DMS153 (cell line): ENCODE measurements at regions not wholly inside any gene's neighbourhood (a gene's known extent, or its start where the extent isn't known, plus 50 kb on each side); places are given as distances from the start of the nearest gene placed in this dataset.

Source experiments
- DNase-seq: peaks from one replicate; lab custom pipeline; 2025; lab: John Stamatoyannopoulos, UW

DNA sequence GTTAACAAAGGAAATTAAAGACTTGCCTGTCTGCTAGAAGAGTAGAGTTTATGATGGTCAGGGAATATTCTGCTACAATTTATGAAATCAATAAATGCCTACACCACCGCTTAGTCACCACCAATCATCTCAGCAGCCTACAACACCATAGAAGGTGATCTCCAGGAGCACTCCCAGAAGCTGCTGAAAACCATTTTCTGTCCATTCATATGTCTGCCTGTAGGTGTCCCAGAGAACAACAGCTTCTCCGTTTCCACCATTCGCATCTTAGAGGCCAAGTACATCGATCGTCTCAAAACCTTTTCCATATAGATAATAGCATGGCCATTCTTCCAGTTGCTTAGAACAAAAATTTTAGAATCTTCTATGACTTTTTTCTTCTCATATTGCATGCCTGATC is 303.4 kb downstream of the KCNC2 start:
- no peak for DNase-seq

DNA sequence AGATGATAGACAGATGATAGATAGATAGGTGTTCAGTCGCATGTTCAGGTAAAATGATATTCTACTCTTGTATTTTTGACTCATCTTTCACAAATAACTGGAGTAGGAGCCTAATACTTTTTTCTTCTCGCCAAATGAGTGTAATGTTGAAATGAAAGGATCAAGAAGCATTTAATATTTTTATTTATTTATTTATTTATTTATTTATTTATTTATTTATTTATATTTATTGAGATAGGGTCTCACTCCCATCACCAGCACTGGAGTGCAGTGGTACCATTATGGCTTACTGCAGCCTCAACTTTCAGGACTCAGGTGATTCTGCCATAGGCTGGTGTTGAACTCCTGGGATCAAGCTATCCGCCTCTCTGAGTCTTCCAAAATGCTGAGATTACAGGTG is 298.8 kb downstream of the KCNC2 start:
- DNase-seq, result no peak

DNA sequence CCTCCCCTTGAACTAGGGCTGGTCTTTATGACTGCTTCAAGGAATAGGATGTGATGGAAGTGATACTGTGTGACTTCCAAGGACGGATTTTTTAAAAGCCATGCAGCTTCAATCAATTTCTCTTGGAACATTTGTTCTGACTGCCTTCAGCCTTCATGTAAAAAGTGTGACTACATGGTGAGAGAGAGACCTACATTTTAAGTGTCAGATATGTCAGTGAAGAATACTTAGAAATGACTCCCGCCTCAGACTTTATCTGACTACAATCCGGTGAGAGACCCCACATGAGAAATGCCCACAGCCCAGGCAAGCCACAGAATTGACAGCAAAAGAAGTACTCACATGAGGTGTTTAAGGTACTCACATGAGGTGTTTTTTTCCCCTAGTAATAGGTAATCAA is 295.3 kb downstream of the KCNC2 start:
- DNase-seq, result no peak

DNA sequence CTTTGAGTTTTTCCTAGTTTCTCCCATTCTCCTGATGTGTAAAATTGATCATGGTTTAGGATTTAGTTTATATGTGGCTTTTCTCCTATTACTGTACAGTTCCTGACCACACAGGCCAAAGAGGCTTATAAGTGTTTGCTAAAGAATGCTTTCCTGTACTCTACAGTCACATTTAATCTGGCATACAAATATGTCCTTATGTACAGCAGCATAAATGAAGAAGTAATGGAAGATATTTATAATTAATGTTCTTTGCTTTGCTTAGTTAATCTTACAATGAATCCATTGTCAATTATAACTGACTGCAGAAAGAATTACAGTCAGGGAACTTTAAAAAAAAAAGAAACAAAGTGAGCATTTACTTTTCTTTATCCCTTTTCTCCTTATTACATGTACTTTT is 293.9 kb downstream of the KCNC2 start:
- DNase-seq, result no peak

DNA sequence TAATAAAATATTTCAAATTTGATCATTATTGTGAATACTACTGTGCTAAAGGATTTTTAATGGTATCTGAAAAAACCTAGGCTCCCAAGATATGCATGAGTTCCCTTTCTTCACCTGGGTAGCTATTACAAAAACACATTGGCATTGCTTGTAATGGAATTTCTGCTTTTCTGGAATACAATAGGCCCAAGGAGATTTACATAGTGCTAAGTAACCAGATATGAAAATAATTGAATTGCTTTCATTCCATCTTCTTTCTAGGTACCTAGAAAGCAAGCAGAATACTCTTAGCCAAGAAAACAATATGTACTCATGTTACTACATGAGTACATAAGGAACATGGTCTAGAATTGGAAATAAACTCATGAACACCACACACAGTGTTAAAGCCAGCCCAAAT is 291.9 kb downstream of the KCNC2 start:
- no peak for DNase-seq

DNA sequence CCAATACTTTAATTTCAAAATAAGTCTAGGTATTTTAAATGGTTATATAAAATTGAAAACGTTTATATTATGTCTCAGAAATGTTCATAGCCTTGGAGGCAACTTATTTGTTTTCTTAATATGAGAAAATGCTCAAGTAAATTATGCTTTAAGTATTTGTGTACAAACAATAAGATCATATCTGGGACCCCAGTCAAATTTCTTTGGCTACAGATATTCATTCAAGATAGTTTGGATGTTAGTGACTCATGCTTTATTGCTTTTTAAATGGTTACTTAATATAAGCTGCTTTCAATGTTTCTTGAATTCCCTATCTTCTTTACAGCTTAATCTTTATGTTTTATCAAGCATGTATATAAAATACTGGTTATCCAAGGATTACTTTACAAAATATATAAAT is 291.3 kb downstream of the KCNC2 start:
- no peak for DNase-seq

DNA sequence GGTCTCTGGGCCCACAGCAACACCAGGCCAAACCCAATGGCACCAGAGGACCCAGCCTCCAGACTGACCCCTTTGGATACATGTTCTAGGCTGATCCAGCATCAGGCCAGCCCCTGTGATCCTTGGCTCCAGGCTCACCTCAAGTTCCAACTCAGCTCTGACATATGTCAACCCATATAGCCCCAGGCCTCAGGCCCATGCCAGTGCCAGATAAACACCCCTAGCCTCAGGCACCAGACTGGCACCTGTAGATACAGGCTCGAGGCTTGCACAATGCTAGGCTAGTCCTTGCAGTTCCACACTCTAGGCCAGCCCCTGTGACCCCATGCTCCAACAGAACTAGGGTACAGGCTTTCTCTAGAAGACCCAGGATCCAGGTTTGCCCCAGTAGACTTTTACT is 287.5 kb downstream of the KCNC2 start:
- no peak for DNase-seq

DNA sequence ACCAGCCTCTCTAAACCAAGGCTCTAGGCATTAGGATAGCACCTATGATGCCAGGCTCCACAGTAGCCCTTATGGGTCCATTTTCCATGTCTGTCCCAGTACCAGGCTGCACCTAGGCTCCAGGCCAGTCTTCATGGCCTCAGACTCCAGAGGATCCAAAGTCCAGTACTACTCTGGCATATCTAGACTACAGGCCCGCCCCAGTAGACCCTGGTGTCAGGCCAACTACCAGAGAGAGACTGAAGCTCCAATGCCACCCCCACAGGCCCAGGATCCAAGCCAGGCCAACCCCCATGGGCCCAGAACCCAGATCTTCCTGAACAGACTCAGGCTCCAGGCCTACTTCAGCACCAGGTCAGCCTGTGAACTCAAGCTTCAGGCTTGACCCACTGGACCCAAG is 287.0 kb downstream of the KCNC2 start:
- no peak for DNase-seq

DNA sequence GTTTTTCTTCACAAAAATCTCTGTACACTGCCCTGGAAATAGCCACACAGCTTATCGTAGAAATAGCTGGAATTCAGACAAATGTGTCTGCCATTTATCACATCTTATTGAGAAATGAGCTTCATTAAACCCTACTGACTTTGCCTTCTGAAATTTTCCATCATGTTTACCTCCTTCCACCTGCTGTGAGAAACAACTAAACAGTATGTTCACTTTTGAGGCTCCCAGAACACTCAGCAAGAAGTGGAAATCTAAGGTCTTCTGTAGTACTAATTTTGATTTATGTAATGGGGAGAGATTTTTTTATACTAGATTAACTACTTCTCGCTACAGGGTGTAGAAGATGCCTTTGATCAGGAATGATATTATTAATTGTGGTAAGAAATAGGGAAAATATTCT is 268.0 kb downstream of the KCNC2 start:
- no peak for DNase-seq

DNA sequence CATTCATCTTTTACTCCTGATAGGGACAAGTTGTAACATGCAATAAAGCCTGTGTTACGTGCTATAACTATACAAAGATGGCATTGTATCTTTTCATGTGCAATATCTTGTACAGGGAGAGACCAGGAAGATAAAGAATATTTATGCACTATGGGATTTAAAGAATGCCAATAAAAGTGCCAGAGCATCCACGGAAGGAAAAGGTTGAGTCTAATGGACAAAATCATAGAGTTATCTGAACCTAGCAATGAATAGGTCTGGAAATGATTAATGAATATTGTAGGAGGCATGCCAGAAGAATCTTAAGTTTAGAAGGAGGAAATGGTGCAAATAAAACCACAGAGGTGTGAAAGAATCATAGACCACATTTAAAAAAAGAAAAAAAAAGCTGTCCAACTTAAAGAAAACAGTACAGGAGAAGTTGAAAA is 263.9 kb downstream of the KCNC2 start:
- no peak for DNase-seq

DNA sequence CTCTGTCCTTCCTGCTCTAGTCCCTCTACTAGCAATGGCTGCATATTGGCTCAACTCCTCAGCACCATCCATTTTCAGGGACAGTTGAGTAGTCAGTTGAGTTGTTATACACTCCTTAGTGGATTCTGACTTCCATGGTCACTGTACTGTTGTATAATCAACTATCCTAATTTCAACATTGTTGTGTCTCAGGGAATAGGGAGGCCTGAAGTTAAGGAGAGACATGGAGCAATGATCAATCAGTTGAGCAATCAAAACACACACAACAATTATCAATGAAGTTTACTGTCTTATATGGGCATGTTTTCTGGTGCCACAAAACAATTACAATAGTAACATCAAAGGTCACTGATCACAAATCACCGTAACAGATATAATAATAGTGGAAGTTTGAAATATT is 255.9 kb downstream of the KCNC2 start:
- DNase-seq, result no peak

DNA sequence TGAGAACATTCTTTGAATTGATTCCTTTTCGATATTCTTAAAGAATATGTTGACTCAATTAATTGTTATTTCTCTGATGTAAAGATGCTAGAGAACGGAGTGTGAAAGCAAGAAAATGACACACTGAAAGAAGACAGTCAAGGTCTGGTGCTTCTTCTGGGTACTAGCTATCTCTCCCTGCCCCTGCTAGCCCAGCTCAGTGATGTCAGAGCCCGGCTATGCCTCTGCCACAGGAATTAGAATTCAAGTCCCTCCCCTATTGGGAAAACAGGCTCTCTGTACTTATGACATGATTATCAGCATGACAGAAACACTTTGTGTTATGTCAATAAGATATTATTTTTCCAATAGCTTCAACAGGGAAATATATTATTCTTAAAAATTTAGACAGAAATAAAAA is 252.4 kb downstream of the KCNC2 start:
- DNase-seq, result no peak

DNA sequence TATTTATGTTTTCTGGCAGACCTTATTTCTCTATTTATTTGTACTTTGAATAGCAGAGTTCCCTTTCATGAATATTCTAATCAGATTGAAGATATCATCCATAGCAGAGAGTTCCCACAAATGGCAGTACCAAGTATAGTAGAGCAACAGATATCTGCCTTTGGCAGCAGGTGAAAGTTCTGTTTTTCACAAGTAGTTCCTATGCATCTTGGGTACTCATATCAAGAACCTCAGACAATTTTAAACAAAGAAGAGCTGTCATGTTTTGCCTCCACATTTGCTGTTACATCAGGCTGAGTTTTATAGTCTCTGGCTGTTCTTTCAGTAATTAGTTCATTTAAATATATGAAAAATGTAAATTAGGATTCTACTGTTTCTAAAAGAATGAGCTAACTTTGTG is 252.0 kb downstream of the KCNC2 start:
- DNase-seq, result no peak

DNA sequence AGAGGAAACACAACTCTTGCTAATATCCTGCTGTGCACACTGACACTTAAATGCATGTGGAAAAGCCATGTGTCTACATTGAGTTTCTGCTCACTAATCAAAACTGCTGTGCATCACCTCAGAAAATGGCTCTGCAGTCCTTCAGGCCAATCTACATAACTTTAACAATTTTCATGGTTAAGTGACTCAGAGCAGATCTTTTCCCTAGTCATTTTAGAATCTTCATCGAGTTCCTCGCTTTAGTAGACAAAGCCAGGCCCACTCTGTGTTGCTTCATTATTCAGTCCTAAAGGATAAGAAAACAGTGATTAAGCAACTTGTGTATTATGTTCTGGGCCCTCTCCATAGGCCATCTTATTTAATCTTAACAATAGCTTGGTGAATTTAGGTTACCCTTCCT is 250.0 kb downstream of the KCNC2 start:
- no peak for DNase-seq

DNA sequence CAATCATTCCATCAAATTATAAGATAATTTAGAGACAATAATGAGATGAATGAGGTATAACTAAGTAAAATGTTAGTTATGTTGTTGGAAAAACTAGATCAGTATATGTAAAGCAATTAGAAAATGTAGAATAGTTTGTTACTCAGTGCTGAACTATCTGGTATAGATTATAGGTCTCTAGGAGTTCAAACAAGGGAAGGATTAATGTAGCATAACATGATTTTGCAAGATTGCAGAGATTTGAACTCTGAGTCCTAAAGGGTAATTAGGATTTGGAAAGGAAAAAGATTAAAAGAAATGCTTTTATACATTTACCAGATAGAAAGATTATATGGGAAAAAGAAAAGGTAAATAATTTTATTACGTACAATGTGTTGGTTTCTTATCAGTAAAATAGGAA is 246.3 kb downstream of the KCNC2 start:
- DNase-seq, result no peak

DNA sequence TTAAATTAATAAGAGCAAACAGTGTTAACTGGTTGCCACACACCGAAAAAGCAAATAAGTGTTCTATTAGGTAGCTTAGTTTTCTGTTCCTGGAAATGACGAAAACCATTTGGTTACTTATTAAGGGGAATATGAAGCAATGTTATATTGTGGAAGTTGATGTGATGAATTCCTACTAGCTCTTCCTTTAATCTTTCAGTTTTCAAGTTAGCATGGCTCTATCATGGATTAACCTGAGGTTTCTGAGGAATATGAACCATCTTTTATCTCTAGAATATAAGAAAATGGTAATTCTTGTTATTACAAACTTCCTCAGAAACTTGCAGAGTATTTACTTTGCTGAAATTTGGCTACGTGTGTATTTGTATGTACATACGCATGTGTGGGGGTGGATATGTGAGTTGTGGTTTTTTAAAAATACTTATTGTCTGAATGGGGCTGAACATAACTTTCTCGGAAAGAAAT is 245.7 kb downstream of the KCNC2 start:
- DNase-seq, result no peak

DNA sequence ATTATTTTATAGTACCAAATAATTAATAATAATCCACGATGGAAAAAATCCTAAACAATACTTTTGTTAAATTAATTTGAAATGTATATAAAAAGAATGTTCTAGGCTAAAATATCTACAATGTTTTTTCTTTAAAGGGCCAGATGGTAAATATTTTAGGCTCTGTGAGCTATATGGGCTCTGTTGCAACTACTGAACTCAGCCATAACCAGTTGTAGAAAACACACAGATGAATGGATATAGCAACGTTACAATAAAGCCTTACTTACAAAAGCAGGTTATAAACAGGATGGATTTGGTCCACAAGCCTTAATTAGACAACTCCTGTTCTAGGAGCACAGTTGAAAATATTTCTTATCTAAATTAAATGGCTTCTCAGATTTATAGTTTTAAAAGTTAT is 245.2 kb downstream of the KCNC2 start:
- no peak for DNase-seq

DNA sequence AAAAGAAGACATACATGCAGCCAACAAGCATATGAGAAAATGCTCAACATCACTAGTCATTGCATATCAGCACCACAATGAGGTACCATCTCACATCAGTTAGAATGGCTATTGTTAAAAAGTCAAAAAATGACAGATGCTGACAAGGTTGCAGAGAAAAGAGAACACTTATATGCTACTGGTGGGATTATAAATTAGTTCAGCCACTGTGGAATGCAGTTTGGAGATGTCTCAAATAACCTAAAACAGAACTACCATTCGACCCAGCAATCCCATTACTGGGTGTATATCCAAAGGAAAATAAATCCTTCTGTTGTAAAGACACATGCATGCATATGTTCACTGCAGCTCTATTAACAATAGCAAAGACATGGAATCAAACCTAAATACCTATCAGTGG is 238.4 kb downstream of the KCNC2 start:
- no peak for DNase-seq

DNA sequence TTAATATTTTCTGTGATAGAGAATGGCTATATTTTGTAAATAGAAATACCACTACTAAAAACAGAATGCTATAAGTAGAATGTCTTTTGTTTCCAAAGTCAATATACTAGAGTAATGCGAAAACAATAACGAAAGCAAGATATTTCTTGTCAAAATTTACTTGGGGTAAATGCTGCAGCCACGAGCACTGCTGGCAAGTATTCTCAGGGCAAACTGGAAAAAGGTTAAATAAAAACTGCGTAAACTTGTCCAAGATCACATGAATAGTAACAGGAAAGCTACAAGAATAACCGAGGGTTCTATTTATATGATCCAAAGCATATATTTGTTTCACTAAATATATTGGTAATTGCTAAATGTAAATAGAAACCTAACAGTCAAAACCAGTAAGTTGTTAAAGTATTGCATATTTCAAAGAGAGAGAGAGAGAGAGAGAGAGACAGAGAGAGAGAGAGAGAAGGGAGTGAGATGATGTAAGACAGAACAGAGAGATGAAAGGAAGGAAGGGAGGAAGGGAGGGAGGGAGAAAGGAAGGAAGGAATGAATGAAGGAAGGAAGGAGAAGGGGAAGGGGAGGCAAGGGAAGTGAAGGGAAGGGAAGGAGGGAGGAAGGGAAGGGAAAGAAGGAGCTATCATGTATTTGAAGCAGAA is 231.7 kb downstream of the KCNC2 start:
- no peak for DNase-seq

DNA sequence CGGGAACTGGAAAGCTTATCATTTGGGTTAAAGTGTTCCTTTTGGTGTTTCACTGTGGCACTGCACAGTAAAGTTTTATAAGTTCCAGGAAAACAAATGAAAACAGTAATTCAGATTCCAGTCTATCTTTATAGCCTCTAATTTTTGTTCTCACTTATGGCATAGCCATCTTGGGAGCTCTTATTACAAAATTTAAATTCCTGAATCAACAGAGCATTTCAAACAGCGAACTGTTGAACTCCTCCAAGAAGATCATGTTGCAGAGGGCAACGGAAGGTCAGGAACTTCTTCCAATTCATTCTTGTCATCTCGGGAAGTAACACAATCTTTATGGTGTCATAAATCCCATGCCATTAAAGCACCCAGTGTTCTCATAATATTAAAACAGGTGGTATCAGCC is 229.1 kb downstream of the KCNC2 start:
- DNase-seq, result no peak

DNA sequence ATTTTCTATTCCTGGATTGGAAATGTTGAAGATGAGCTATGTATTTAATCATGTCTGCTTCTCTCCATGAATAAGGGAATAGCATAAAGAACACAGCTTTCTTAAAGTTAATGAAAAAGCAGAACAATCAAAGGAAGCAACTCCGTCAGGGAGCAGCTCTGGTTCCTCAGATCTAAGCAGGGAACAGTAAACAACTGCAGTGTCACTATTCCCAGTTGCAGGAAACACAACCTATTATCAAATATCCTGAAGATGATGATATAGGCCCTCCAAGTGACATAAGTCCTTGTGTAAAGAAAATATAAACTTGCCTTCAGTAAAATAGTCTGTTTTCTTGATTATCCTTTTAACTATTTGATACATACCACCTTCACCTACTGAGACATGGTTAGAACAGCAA is 228.1 kb downstream of the KCNC2 start:
- no peak for DNase-seq

DNA sequence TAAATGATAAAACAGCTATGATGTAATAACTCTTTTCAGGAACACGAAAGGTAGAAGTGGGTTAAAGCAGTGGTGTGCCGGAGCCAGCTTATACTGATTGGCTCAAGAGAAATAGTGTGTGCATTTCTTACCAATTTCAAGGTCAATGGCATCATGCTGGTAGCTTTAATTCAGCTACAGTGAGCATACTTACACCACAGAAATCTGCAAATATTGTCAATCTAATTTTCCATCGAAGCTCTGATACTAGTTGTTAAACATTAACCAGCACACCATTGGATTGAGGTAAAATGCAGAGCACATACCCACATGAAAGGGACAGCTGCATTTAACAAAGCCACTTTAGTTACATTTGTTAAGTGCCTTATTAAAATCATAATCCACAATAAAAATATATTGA is 225.7 kb downstream of the KCNC2 start:
- DNase-seq, result no peak

DNA sequence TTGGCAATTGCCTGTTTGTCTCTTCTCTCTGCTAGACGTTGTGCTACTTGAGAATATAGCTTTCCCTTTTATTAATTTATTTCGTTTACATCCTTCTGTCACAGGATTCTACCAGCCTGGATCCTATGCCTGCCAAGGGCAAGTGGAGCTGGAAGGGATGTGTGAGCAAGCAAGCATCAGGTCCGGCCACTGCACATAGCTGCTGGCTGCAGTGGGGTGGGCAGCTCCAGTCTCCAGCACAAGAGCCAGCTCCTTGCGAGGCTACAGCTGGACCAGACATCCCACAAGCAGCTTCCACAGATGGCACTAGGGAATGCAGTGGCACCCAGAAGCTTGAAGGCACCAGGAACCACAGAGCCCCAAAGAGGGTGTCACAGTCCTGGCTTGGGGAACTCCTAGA is 225.0 kb downstream of the KCNC2 start:
- no peak for DNase-seq

DNA sequence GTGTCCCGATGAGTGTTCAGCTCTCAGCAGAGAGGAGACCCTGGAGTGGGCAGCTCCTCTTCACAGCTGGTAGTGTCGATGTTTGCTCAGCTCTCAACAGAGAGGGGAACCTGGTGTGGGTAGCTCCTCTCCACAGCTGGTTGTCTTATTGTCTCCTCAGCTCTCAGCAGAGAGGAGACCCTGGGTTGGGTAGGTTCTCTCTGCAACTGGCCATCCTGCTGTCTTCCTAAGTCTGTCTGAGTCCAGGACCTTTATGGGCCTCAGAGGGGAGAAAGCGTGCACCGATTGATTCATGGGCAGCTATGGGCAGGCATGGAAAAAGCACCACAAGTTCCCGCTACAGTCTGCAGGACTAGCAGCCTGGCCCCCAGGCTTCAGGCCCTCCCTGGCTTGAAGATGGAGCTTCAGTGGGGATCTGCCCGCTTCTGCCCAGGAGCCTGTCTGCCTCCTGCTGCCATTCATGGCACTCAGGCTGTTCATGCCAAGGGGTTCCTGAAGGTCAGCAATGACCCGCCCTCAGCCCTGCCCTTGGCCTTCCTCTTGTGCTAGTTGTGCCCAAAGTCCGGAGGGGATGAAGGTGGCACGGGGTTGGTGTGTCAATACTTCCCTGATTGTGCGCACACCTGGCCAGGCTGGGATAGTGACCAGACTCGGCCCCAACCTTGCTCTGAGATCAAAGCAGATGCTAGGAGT is 224.2 kb downstream of the KCNC2 start:
- no peak for DNase-seq
